CD4-positive, CD25-positive, alpha-beta regulatory T cell (primary cell): ENCODE measurements at regions not wholly inside any gene's neighbourhood (a gene's known extent, or its start where the extent isn't known, plus 50 kb on each side); places are given as distances from the start of the nearest gene placed in this dataset.

Experiments
- ATAC-seq, 2 donors: fragments of 150-1000 bp; cut with Tn5 transposase; one replicate each; pipeline ENCODE4 v1.10.0; 2021; ENCODE audit warnings: low read depth in 2 of 2, moderate number of reproducible peaks in 2 of 2, moderate library complexity in 1 of 2
- DNase-seq, 3 donors: peaks; one replicate each; pipeline versions ENCODE4 v3.0.0 to v3.0.0-alpha.2; 2012 to 2022; ENCODE audit warnings: mixed read lengths in 1 of 3
- H3K27ac ChIP-seq: one replicate; pipeline ENCODE4 v1.7.0; 2013; ENCODE audit warnings: mild to moderate bottlenecking, low read length; ENCODE audit not compliant: insufficient read depth, poor library complexity, severe bottlenecking
- H3K27me3 ChIP-seq: one replicate; pipeline ENCODE4 v1.7.0; 2013; ENCODE audit warnings: low read length; ENCODE audit not compliant: control insufficient read depth, insufficient read depth
- H3K36me3 ChIP-seq: one replicate; pipeline ENCODE4 v1.7.0; 2013; ENCODE audit warnings: mild to moderate bottlenecking, low read length, moderate library complexity; ENCODE audit not compliant: control insufficient read depth, insufficient read depth
- H3K4me1 ChIP-seq: 2 replicates; pipeline ENCODE4 v1.7.0; 2013; ENCODE audit warnings: mild to moderate bottlenecking, low read length; ENCODE audit not compliant: insufficient read depth, control insufficient read depth, poor library complexity, severe bottlenecking
- H3K4me3 ChIP-seq: one replicate; pipeline ENCODE4 v1.7.0; 2013; ENCODE audit warnings: low read depth, mild to moderate bottlenecking, low read length, moderate library complexity
- H3K9me3 ChIP-seq, 2 experiments: 1 replicate in 1 of 2; 2 replicates in 1 of 2; pipeline ENCODE4 v1.7.0; 2013; ENCODE audit warnings: low read length in 2 of 2, mild to moderate bottlenecking in 1 of 2, moderate library complexity in 1 of 2; ENCODE audit not compliant: control insufficient read depth in 2 of 2
- H3K27ac Mint-ChIP-seq, 3 donors: one replicate each; pipeline ENCODE4 v1.8.0; 2020 to 2022; ENCODE audit warnings: mild to moderate bottlenecking in 3 of 3, mixed read lengths in 3 of 3, moderate library complexity in 2 of 3
- H3K27me3 Mint-ChIP-seq: one replicate; pipeline ENCODE4 v1.8.0; 2022; ENCODE audit warnings: mild to moderate bottlenecking, mixed read lengths
- H3K36me3 Mint-ChIP-seq: one replicate; pipeline ENCODE4 v1.8.0; 2020; ENCODE audit warnings: mixed read lengths
- H3K4me1 Mint-ChIP-seq, 4 donors: one replicate each; pipeline ENCODE4 v1.8.0; 2020 to 2022; ENCODE audit warnings: mixed read lengths in 4 of 4, mild to moderate bottlenecking in 1 of 4
- H3K4me3 Mint-ChIP-seq, 4 donors: one replicate each; pipeline ENCODE4 v1.8.0; 2020 to 2022; ENCODE audit warnings: mild to moderate bottlenecking in 4 of 4, mixed read lengths in 4 of 4, moderate library complexity in 3 of 4
- H3K9me3 Mint-ChIP-seq, 7 donors: one replicate each; pipeline ENCODE4 v1.8.0; 2020 to 2022; ENCODE audit warnings: mixed read lengths in 7 of 7, mild to moderate bottlenecking in 3 of 7, moderate library complexity in 2 of 7

GRCh38 chr3:177981576-177981975 lies 554.7 kb upstream of the KCNMB2 start:
- no peaks in the 10 kb centered on the region for H3K27me3 ChIP-seq
- no peaks in the 10 kb centered on the region for H3K9me3 ChIP-seq
- no peaks in the 10 kb centered on the region for H3K4me1 ChIP-seq
- peaks cover 0 to 5% (median 0%) of the 10 kb centered on the region in 7 donors for H3K9me3 Mint-ChIP-seq
- no peaks in the 10 kb centered on the region for H3K36me3 ChIP-seq
- H3K27ac Mint-ChIP-seq, result peak overlapping the region in 1 of 3 donors; percentile 5
- no peak overlapping the region for H3K4me3 ChIP-seq
- peaks cover 5% of the 10 kb centered on the region for H3K27me3 Mint-ChIP-seq
- H3K27ac ChIP-seq, result no peak overlapping the region
- ATAC-seq, result no peak
- H3K4me3 Mint-ChIP-seq, result no peak overlapping the region
- DNase-seq, result no peak
- H3K36me3 Mint-ChIP-seq, result no peaks in the 10 kb centered on the region
- peaks cover 0 to 11% (median 0%) of the 10 kb centered on the region in 4 donors for H3K4me1 Mint-ChIP-seq

- ATAC-seq, result no peak
- H3K27me3 Mint-ChIP-seq, result peaks cover 5% of the 10 kb centered on the region
- DNase-seq, result no peak
- Histone ChIP-seq H3K27ac (no peak overlapping the region), H3K9me3 (no peaks in the 10 kb centered on the region), H3K4me3 (no peak overlapping the region), H3K4me1 (no peaks in the 10 kb centered on the region), H3K27me3 (no peaks in the 10 kb centered on the region), H3K36me3 (no peaks in the 10 kb centered on the region)
- peaks cover 0 to 5% (median 0%) of the 10 kb centered on the region in 7 donors for H3K9me3 Mint-ChIP-seq
- no peak overlapping the region for H3K27ac Mint-ChIP-seq
- no peaks in the 10 kb centered on the region for H3K36me3 Mint-ChIP-seq
- H3K4me1 Mint-ChIP-seq, result peaks cover 0 to 11% (median 0%) of the 10 kb centered on the region in 4 donors
- no peak overlapping the region for H3K4me3 Mint-ChIP-seq
Observed at GRCh38 chr3:177982034-177982433, 554.2 kb upstream of the KCNMB2 start.

GRCh38 chr3:177983320-177983719 lies 552.9 kb upstream of the KCNMB2 start:
- ATAC-seq (no peak), DNase-seq (no peak)
- Mint-ChIP-seq H3K36me3 (no peaks in the 10 kb centered on the region), H3K9me3 (peaks cover 0 to 5% (median 0%) of the 10 kb centered on the region in 7 donors), H3K27me3 (peaks cover 5% of the 10 kb centered on the region), H3K4me3 (no peak overlapping the region), H3K4me1 (peaks cover 0 to 11% (median 0%) of the 10 kb centered on the region in 4 donors), H3K27ac (peak overlapping the region in 1 of 3 donors; percentile 4)
- Histone ChIP-seq H3K4me3 (no peak overlapping the region), H3K36me3 (no peaks in the 10 kb centered on the region), H3K9me3 (no peaks in the 10 kb centered on the region), H3K27me3 (no peaks in the 10 kb centered on the region), H3K27ac (no peak overlapping the region), H3K4me1 (no peaks in the 10 kb centered on the region)

- DNase-seq, result no peak
- Histone ChIP-seq H3K27me3 (no peaks in the 10 kb centered on the region), H3K4me1 (no peaks in the 10 kb centered on the region), H3K27ac (no peak overlapping the region), H3K36me3 (no peaks in the 10 kb centered on the region), H3K4me3 (no peak overlapping the region), H3K9me3 (no peaks in the 10 kb centered on the region)
- no peak for ATAC-seq
- Mint-ChIP-seq H3K27me3 (no peaks in the 10 kb centered on the region), H3K4me3 (no peak overlapping the region), H3K9me3 (peaks cover 0 to 2% (median 0%) of the 10 kb centered on the region in 7 donors), H3K36me3 (no peaks in the 10 kb centered on the region), H3K27ac (no peak overlapping the region), H3K4me1 (peaks cover 7 to 22% (median 13%) of the 10 kb centered on the region in 4 donors)
Observed at GRCh38 chr3:177992993-177993970, 543.0 kb upstream of the KCNMB2 start.

- peaks cover 0 to 10% (median 4%) of the 10 kb centered on the region in 7 donors for H3K9me3 Mint-ChIP-seq
- no peak overlapping the region for H3K4me3 Mint-ChIP-seq
- no peak overlapping the region for H3K27ac Mint-ChIP-seq
- peaks cover 6% of the 10 kb centered on the region for H3K36me3 Mint-ChIP-seq
- no peaks in the 10 kb centered on the region for H3K27me3 ChIP-seq
- H3K27me3 Mint-ChIP-seq, result no peaks in the 10 kb centered on the region
- H3K4me1 Mint-ChIP-seq, result peaks cover 7 to 27% (median 18%) of the 10 kb centered on the region in 4 donors
- ATAC-seq (no peak), DNase-seq (no peak)
- no peak overlapping the region for H3K27ac ChIP-seq
- H3K9me3 ChIP-seq, result peaks cover 7% of the 10 kb centered on the region in 2 experiments
- no peak overlapping the region for H3K4me3 ChIP-seq
- H3K4me1 ChIP-seq, result no peaks in the 10 kb centered on the region
- H3K36me3 ChIP-seq, result no peaks in the 10 kb centered on the region
Observed at GRCh38 chr3:177994976-177995375, 541.3 kb upstream of the KCNMB2 start.

- H3K27me3 Mint-ChIP-seq, result no peaks in the 10 kb centered on the region
- Histone ChIP-seq H3K4me1 (no peaks in the 10 kb centered on the region), H3K27ac (no peak overlapping the region), H3K4me3 (no peak overlapping the region), H3K9me3 (peaks cover 7 to 8% of the 10 kb centered on the region in 2 experiments), H3K36me3 (no peaks in the 10 kb centered on the region), H3K27me3 (no peaks in the 10 kb centered on the region)
- H3K4me1 Mint-ChIP-seq, result peaks cover 7 to 31% (median 18%) of the 10 kb centered on the region in 4 donors
- H3K9me3 Mint-ChIP-seq, result peaks cover 0 to 10% (median 4%) of the 10 kb centered on the region in 7 donors
- no peak overlapping the region for H3K4me3 Mint-ChIP-seq
- peak overlapping the region in 2 of 3 donors; percentile 82 to 88 for H3K27ac Mint-ChIP-seq
- ATAC-seq (no peak), DNase-seq (no peak)
- H3K36me3 Mint-ChIP-seq, result peaks cover 6% of the 10 kb centered on the region
Observed at GRCh38 chr3:177995381-177996085, 540.7 kb upstream of the KCNMB2 start.

GRCh38 chr3:178001670-178002101 lies 534.5 kb upstream of the KCNMB2 start:
- no peaks in the 10 kb centered on the region for H3K27me3 ChIP-seq
- peaks cover 0 to 10% (median 4%) of the 10 kb centered on the region in 7 donors for H3K9me3 Mint-ChIP-seq
- H3K9me3 ChIP-seq, result peaks cover 7 to 8% of the 10 kb centered on the region in 2 experiments
- DNase-seq (peak in 2 of 3 donors; percentile 27 to 87), ATAC-seq (peak; percentile 65 to 66)
- H3K27ac ChIP-seq, result peak overlapping the region; percentile 47
- H3K27me3 Mint-ChIP-seq, result no peaks in the 10 kb centered on the region
- peak overlapping the region; percentile 58 for H3K4me3 ChIP-seq
- peak overlapping the region; percentile 62 to 94 (median 91) for H3K27ac Mint-ChIP-seq
- H3K36me3 Mint-ChIP-seq, result peaks cover 13% of the 10 kb centered on the region
- H3K4me1 ChIP-seq, result peaks cover 33% of the 10 kb centered on the region
- peak overlapping the region; percentile 7 to 83 (median 44) for H3K4me3 Mint-ChIP-seq
- no peaks in the 10 kb centered on the region for H3K36me3 ChIP-seq
- H3K4me1 Mint-ChIP-seq, result peaks cover 36 to 72% (median 46%) of the 10 kb centered on the region in 4 donors
